Endothelial cell of umbilical vein (primary cell): ENCODE measurements at regions not wholly inside any gene's neighbourhood (a gene's known extent, or its start where the extent isn't known, plus 50 kb on each side); places are given as distances from the start of the nearest gene placed in this dataset.

Experiments
- BruUV-seq: library from RNA; stranded (reverse); fragments of 400-500 nt; replicated peaks from 2 replicates; lab custom pipeline; 2021; lab: Mats Ljungman, UMichigan
- CTCF ChIA-PET: fragments of 300-600, 350-600 bp; sonication (Branson Sonifier 250); formaldehyde crosslinking; loops from one replicate; lab custom pipeline; 2021; ENCODE audit warnings: antibody characterized with exemption, inconsistent platforms; lab: Charles Lee
- POLR2A ChIA-PET: fragments of 300-600, 350-600 bp; sonication (Branson Sonifier 250); formaldehyde crosslinking; loops from one replicate; lab custom pipeline; 2021; ENCODE audit warnings: antibody characterized with exemption, inconsistent platforms; lab: Charles Lee
- DNase-seq: peaks from one replicate; pipeline ENCODE4 v3.0.0-alpha.2; 2011; ENCODE audit warnings: low read depth, low spot score
- FAIRE-seq: peaks from 2 replicates; lab custom pipeline; 2011; peaks lifted over from hg19 to GRCh38; lab: Jason Lieb, UNC
- H2AFZ ChIP-seq: 2 replicates; pipeline ENCODE4 v1.6.0; 2012; ENCODE audit warnings: low read depth, low read length, control low read depth, inconsistent platforms
- H3K27ac ChIP-seq: 2 replicates; pipeline ENCODE4 v1.5.1; 2011; ENCODE audit warnings: low read depth, mild to moderate bottlenecking, control low read depth, low read length, moderate library complexity; ENCODE audit not compliant: insufficient read depth
- H3K27me3 ChIP-seq, 2 experiments: 2 replicates each; pipeline versions ENCODE4 v1.6.0 to v1.6.1; 2011; ENCODE audit warnings: low read length in 2 of 2, mixed read lengths in 1 of 2; ENCODE audit not compliant: control insufficient read depth in 2 of 2, insufficient read depth in 2 of 2
- H3K36me3 ChIP-seq, 2 experiments: 2 replicates in 1 of 2; 3 replicates in 1 of 2; pipeline ENCODE4 v1.5.1; 2011; ENCODE audit warnings: low read length in 2 of 2, mild to moderate bottlenecking in 1 of 2, moderate library complexity in 1 of 2; ENCODE audit not compliant: control insufficient read depth in 2 of 2, insufficient read depth in 2 of 2; ENCODE audit errors: extremely low read depth in 1 of 2
- H3K4me1 ChIP-seq: 3 replicates; pipeline ENCODE4 v1.5.1; 2011; ENCODE audit warnings: mild to moderate bottlenecking, low read length; ENCODE audit not compliant: control insufficient read depth, insufficient read depth; ENCODE audit errors: extremely low read depth
- H3K4me2 ChIP-seq: 2 replicates; pipeline ENCODE4 v1.6.1; 2011; ENCODE audit warnings: low read length, control low read depth, mixed read lengths; ENCODE audit not compliant: insufficient read depth
- H3K4me3 ChIP-seq, 3 experiments: fragments of 200-600 bp in 1 of 3; sonication (generic), shearing (Covaris generic) in 1 of 3; replicated peaks in 1 of 3; 2 replicates each; pipeline ENCODE4 v1.5.1; 2011 to 2016; ENCODE audit warnings: control low read depth in 3 of 3, low read length in 3 of 3, mild to moderate bottlenecking in 2 of 3, inconsistent platforms in 1 of 3, low read depth in 1 of 3, moderate library complexity in 1 of 3; ENCODE audit not compliant: insufficient read depth in 1 of 3
- H3K79me2 ChIP-seq: 2 replicates; pipeline ENCODE4 v1.6.0; 2012; ENCODE audit warnings: low read length, inconsistent platforms; ENCODE audit not compliant: control insufficient read depth, insufficient read depth
- H3K9ac ChIP-seq: replicated peaks from 2 replicates; pipeline ENCODE3; 2011; ENCODE audit warnings: low read length, control low read depth; ENCODE audit not compliant: insufficient read depth; ENCODE audit errors: extremely low read depth
- H3K9me1 ChIP-seq: replicated peaks from 3 replicates; pipeline ENCODE4 v1.6.0; 2011; ENCODE audit warnings: mild to moderate bottlenecking, low read length; ENCODE audit not compliant: control insufficient read depth, insufficient read depth; ENCODE audit errors: extremely low read depth
- H3K9me3 ChIP-seq: replicated peaks from 2 replicates; pipeline ENCODE4 v1.5.1; 2012; ENCODE audit warnings: low read length, inconsistent platforms; ENCODE audit not compliant: control insufficient read depth, insufficient read depth
- H4K20me1 ChIP-seq: replicated peaks from 2 replicates; pipeline ENCODE3; 2011; ENCODE audit warnings: mild to moderate bottlenecking, low read length; ENCODE audit not compliant: control insufficient read depth, insufficient read depth; ENCODE audit errors: extremely low read depth
- CTCF ChIP-seq, 2 donors: IDR thresholded peaks; 1 replicate in 1 of 2; 2 replicates in 1 of 2; pipeline ENCODE4 v1.5.1; 2011; ENCODE audit warnings: low read length in 2 of 2, mild to moderate bottlenecking in 2 of 2, moderate library complexity in 2 of 2, control low read depth in 1 of 2, inconsistent platforms in 1 of 2, low read depth in 1 of 2; ENCODE audit not compliant: insufficient read depth in 1 of 2; ENCODE audit errors: extremely low read depth in 1 of 2
- GATA2 ChIP-seq: IDR thresholded peaks from 2 replicates; pipeline ENCODE4 v1.7.0; 2011; ENCODE audit warnings: low read depth, mild to moderate bottlenecking, moderate library complexity, mixed read lengths, low read length; ENCODE audit not compliant: insufficient read length, insufficient read depth
- MAX ChIP-seq: IDR thresholded peaks from 2 replicates; pipeline ENCODE4 v1.6.1; 2011; ENCODE audit not compliant: insufficient read depth, insufficient read length
- dilution Hi-C: fragments of 300-500 bp; cut with MboI; formaldehyde crosslinking; loops from one replicate; pipeline ENCODE4 v1.15.0; 2019; ENCODE audit warnings: low sequenced_read_pairs; ENCODE audit not compliant: extremely low pct_ligation_motif_present
- intact Hi-C: fragments of 100-400 bp; cut with micrococcal nuclease; formaldehyde crosslinking; loops from one replicate; pipeline ENCODE4 v1.10.0; 2022

DNA sequence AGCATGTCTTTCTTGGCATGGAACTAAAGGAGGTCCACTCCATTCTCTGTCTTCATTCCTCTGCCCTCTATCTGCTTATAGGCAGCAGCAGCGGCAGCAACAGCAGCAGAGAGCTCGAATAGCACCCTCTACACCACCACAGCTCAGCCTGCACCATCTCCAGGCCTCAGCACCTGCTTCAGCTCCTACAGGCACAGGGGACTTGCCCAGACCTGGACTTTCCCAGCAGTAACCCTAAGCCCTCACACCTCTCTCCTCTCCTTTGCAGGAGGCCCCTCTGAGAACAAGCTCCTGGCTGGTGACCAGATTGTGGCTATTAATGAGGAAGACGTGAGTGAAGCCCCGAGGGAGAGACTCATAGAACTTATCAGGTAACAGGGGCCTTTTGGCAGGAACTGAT, 80.7 kb downstream of the FRMPD3 start:
- CTCF ChIA-PET = no interaction called here
- no peaks in the 10 kb centered on the region for H3K27me3 ChIP-seq
- no peaks in the 10 kb centered on the region for H3K9me1 ChIP-seq
- intact Hi-C loops = no loop called here
- H3K4me1 ChIP-seq = no peaks in the 10 kb centered on the region
- no TSS peak for BruUV-seq
- no peaks in the 10 kb centered on the region for H3K9me3 ChIP-seq
- FAIRE-seq (no peak), DNase-seq (no peak)
- no peak overlapping the region for H3K4me3 ChIP-seq
- no peak overlapping the region for H3K27ac ChIP-seq
- TF ChIP-seq GATA2 (no peak), MAX (no peak)
- POLR2A ChIA-PET = no interaction called here
- no peak overlapping the region for H2AFZ ChIP-seq
- H3K4me2 ChIP-seq = no peak overlapping the region
- no peaks in the 10 kb centered on the region for H3K36me3 ChIP-seq
- H3K79me2 ChIP-seq = no peaks in the 10 kb centered on the region
- no peaks in the 10 kb centered on the region for H4K20me1 ChIP-seq
- dilution Hi-C loops = no loop called here
- no peak overlapping the region for H3K9ac ChIP-seq

DNA sequence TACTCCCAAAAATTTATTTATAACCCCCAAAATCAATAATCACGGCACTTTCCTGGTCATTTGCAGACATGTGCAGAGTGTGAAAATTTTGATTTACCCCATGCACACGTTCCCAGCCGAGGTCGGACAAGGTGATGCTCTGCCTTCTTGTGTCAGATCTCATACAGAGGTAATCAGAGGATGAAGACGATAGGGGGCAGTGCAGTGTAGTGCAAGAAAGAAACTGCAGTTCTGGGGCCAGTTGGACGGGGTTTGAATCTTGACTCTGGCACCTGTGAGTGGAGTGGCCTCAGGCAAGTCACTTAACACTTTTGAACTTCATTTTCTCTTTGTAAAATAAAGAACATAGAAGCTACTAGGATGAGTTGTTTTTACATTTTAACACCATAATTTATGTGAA, 88.4 kb downstream of the FRMPD3 start:
- TF ChIP-seq CTCF (IDR thresholded peaks at IDR 0.05; ENCODE audit: extremely low read depth in 1 of 2, insufficient read depth in 1 of 2, low read depth in 1 of 2, low read length in 2 of 2) (peak; percentile 22 to 42), MAX (no peak)
- Histone ChIP-seq H3K9ac (no peak overlapping the region), H3K27me3 (no peaks in the 10 kb centered on the region), H4K20me1 (no peaks in the 10 kb centered on the region), H3K4me2 (no peak overlapping the region), H3K27ac (no peak overlapping the region), H3K4me3 (no peak overlapping the region), H3K4me1 (no peaks in the 10 kb centered on the region), H3K36me3 (no peaks in the 10 kb centered on the region), H3K9me1 (no peaks in the 10 kb centered on the region), H2AFZ (no peak overlapping the region), H3K9me3 (no peaks in the 10 kb centered on the region), H3K79me2 (no peaks in the 10 kb centered on the region)
- BruUV-seq = no TSS peak
- intact Hi-C loops = loop anchor here (1.0 to 5.0 kb wide), 4 partner anchors 91 to 439 kb away; partner anchors contain the start of gene NCBP2L
- DNase-seq (peak; percentile 29), FAIRE-seq (peak; percentile 8)
- dilution Hi-C loops = no loop called here
- CTCF ChIA-PET = interaction anchor here (1.1 to 1.7 kb wide), 5 partner anchors 25 to 463 kb away, joined by 4 to 10 read pairs (median 4); partner anchors contain the start of gene NCBP2L
- POLR2A ChIA-PET = no interaction called here
